GM21447 (cell line): ENCODE measurements at regions not wholly inside any gene's neighbourhood (a gene's known extent, or its start where the extent isn't known, plus 50 kb on each side); places are given as distances from the start of the nearest gene placed in this dataset.
A peak's percentile ranks its signal among the peaks of the same experiment; 100 is the strongest.
"Not testable (repeated sequence)": the region's sequence is repeated elsewhere in the genome, so short reads cannot be mapped to it uniquely, and the experiment has no call there.

Experiments
- ATAC-seq: cut with Tn5 transposase; IDR thresholded peaks from one replicate; pipeline ENCODE4 v1.9.1; 2021; ENCODE audit not compliant: unreplicated experiment

DNA sequence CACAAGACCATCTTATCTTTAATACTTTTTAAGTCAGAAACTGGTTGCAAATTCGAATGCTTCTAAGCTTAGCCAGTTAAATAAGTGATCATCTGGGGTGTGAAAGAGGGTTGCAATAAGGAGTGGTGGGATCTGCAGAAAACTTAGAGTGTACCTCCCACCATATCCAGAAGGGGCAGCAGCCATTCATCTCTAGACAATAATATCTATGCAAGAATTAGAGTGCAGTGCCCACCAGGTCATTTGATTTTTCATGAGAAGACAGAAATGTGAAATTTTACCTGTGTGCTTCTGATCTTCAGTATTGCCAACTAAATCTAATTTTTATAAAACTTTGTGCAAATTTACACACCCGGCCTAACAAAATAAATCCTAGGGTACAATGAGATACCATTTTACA lies 127.2 kb upstream of the SP4 start:
- no peak for ATAC-seq

DNA sequence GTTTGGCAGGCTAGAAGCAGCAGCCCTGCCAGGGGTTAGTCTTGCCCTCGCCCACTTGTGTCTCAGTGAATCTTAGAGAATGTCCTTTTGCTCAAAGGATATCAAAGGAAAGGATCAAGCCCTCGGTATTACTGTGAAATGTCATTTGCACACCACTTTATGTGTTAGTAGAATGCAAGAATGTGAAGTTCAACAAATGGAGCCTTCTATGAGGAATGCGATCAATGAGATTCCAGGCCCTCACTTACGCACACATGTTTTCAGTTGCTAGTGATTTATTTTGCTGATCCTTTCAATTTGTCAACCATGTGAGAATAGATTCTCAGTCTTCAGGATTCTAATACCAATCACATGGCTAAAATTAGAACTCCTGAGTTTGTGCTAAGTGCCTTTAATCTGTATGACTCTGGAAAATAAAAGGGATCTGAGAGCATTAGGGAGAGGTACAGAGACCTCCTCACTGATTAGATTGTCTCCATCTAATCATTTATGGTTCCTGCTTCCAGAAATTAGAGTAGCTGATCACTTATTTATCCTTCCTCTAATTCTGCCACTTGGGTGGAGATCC lies 123.0 kb upstream of the SP4 start:
- ATAC-seq = no peak

DNA sequence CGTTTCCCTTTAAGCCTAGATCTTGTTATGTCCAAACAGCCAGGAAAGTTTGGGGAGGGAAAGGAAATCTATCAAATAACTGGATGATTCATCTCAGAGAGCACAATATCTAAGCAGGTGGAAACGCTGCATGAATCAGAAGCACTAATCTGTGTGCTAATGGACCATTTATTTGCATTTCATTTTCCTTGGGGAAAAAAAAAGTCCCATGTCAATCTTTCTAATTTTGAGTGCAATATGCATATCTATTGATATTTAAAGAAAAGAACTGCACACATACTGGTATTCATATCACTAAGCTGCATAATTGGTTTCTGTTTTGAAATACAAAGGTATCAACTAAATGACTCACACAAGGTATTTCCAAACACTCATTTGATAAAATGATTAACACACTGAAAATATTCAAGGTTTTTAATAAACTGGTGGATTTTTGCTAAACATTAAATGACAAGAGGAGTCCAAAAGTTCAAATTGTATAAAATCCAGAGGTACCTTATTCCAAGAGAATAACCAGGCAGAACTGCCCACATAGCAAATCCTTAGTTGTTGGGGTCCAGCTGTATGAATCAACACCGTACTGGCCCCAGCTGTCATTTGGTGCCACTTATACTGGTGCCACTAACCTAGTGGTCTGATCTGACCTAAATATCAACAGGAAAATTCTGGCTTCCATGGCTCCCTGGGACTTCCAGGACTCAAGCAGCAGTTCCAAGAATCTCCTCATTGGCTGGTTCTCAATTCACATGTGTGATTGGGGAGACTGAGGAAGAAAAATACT lies 122.2 kb upstream of the SP4 start:
- no peak for ATAC-seq

DNA sequence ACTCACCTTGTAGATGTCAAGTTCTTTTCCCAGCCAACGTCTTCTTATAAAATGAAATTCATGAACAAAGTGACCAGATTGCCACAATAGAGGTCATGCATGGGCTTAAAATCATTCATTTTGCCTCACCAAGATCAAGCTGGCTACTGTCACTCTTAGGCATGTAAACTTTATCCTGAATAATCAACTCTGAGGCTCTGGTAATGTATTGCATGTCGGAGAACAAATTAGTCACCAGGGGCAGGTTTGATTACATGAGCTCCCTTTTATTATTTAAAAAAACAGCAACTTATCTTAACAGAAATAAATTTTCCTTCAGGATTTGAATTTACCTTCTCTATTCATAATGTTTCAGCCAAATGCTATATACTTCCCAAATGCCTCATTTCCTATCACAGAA lies 112.9 kb upstream of the SP4 start:
- ATAC-seq = no peak

DNA sequence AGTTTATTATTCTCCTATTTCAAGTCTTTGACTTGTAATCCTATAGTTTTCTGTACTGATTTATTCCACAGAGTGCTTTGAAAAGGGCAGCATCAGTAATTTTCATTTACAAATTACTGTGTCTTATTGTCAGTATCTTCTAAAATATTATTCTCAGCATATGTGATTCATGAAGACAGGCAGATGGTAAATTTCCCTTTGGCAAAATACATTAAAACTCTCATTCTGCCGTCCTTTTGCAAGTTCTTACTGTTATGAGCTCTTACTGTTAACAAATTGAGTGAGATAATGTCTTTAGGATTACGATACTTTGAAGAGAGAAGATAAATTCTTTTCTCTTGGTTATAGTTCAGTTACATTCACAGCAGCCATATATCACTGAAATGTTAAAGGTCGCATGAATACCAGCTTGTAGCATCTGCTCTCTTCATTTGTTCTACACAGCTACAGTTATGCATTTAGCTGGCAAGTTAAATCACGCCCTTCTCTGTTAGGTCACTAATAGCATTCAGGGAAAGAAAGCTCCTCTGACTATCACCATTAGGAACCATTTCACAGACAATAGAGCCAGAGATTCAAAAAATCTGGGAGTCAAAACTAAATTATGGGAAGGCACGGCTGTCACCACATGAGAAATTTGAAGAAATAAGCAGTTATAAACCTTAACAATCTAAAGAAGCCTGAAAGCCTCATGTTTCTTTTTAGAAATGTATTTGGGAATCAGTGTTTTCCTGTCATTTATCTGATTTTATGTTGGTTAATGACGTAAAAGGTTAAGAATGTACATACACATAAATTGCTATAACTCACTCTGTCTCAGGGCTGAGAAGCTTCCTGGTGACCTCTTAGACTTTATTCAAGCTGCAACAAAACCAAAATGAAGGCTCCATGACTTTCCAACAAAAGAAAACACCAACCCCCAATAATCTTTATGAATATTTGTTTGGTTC lies 109.6 kb upstream of the SP4 start:
- ATAC-seq = no peak

DNA sequence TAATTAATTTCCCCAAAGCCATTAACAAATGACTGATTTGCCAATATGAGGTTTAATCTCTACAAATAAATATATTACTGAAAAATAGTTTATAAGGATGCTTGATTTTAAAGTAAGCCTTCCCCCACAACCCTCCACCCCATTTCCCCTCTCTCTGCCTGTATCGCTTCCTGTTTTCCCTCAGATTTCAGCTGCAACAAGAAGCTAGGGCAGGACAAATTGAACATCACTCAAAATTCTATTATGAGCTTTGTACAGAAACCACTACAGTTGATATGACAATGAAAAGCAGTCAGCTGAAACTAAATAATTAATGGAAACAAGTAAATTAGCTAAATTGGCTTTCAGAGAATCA lies 109.0 kb upstream of the SP4 start:
- no peak for ATAC-seq

DNA sequence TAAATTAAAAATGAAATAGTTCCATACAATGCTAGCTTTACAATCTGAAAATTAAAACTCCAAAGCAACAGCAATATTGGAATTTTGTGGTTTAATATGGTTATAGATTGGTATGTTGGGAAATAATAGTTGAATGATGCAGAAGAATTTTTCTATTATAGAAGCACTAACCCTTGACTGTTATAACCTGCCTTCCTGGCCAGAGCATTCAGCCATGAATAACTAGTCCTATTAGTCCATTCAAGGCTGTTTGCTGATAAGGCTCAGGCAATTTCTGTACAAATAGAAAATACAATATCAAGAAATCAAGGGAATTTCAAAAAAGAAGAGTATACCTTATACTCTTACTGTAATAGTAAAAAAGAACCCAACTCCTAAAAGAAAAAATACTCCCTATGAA lies 101.6 kb upstream of the SP4 start:
- no peak for ATAC-seq

DNA sequence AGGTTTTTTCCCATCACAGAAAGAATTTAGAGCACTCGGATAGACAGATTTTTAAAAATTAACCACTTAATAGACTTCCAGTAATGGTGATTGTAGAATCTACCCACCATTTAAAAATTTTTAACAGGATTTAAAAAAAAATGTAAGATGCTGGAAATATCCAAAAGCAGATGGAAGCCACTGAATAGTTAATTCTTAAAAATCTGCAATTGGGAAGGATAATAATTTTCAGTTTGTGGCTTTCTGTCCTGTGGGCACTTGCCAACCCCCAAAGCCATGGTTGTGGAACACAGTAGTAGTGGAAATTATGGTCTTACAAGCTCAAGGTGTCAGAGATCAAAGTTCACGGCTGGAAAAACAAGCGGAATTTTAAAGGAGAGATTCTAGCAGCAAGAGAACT lies 101.0 kb upstream of the SP4 start:
- no peak for ATAC-seq

DNA sequence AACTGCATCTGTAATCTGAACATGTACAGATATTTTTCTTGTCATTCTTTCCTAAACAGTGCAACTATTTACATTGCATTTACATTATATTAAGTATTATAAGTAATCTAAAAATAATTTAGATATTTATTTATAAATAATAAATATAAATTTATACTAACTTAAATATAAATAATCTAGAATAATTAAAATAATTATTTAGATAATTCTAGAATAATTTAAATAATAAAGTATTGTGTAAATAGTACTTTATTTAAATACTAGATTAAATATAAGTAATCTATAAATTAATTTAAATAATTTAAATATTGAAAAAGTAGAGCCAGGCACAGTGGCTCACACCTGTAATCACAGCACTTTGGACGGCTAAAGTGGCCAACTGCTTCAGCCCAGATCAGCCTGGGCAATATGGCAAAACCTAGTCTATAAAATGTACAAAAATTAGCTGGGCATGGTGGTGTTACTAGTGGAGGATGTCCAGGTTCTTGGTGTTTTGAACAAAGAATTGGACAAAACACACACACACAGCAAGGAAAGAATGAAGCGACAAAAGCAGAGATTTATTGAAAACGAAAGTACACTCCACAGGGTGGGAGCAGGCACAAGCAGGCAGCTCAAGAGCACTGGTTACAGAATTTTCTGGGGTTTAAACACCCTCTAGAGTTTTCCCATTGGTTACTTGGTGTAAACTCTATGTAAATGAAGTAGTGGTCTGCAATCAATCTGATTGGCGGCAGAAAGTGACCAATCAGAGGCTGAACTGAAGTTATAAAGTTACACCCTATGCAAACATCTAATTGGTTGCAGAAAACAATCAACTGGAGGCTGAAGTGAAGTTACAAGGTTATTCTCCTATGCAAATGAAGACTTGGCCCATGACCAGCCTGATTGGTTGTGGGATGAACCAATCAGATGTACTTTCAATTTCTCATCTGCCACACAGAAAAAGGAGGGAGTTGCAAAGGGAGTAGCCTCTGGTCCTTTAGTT lies 100.2 kb upstream of the SP4 start:
- ATAC-seq = no peak

DNA sequence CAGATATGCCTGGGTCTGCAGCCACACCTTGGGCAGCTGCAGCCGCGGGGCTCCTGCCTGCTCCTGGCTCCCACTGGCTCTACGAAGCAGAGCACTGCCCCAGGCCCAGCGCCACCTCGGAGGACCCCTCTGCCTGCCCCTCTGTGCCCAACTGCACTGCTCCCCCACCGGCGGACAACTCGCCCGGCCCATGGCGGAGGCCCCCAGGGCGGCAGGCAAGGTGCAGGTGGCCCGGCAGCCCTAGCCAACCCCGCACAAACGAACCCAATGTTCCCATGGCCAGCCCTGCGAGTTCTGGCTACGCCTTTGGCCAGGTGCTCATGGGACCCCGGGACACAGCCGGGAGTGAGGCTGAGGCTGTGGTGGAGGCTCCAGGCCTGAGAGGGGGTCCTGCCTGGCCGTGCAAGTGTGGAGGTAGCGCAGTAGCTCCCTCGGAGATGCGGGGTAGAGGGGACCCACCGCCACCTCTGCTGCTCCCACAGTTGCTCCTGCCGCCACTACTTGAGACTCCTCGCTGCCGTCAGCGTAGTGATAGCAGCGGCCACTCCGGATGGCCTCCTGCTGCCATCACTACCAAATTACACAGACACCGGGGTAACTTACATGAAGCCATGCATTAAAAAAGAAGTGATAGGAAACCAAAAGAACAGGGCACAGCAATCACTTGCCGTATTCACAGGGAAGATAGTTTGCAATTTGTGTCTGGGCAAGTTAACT lies 97.3 kb upstream of the SP4 start:
- no peak for ATAC-seq

DNA sequence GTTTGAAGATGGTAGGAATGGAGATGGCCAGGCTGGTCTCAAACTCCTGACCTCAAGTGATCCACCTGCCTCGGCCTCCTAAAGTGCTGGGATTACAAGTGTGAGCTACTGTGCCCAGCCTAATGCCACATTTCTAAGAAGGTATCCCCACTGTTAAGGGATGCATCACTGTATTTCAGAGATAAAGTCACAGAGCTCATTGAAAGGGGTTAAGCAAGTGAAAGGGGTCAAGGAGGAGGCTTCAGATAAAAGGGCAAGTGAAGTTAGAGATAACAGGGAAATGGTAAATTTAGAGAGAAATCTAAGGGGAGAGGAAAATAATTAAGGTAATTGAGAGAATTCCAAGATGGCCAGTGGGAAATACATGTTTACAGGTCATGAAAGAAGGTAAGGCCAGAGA lies 93.0 kb upstream of the SP4 start:
- ATAC-seq = no peak

DNA sequence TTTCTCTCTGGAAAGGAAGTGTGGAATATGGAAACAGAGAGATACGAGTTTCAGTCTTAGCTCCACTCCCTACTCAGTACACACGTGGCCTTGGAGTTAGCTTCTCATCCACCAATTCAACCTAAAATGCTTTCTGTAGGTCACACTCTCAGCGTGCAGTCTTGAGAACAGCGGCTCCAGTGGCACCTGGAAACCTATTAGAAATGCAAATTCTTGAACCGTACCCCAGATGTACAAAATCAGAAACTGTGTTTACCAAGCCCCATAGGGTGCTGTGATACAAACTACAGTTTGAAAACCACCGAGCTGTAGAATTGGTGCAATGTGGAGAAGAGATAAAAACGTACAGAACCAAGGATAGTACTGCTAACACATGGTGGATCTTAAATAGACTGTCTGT lies 91.1 kb upstream of the SP4 start:
- no peak for ATAC-seq

DNA sequence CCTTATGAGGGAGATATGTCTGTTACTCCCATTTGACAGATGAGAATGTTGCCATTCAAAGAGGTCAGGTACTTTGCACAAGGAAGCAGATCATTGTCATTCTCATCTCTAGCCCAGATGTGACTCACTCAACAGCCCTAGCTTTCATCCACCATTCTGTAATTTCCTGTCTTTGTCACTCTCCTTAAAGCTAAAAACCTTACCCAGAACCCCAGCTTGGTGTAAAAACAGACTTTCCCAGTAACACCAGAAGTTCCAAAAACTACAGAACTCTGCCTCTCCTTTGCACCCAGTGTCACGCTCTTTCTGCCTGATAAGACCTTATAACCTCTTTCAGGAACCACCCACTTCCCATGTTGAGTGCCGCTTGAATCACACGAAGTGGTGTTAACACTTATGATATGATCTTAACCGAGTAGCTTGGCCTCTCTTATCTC lies 89.1 kb upstream of the SP4 start:
- no peak for ATAC-seq

DNA sequence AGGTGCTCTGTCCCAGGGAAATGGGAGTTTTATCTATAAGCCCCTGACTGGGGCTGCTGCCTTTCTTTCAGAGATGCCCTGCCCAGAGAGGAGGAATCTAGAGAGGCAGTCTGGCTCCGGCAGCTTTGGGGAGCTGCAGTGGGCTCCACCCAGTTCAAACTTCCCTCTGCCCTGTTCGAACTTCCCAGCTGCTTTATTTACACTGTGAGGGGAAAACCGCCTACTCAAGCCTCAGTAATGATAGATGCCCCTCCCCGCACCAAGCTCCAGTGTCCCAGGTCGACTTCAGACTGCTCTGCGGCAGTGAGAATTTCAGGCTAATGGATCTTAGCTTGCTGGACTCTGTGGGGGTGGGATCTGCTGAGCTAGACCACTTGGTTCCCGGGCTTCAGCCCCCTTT lies 83.0 kb upstream of the SP4 start:
- not testable (repeated sequence) for ATAC-seq

DNA sequence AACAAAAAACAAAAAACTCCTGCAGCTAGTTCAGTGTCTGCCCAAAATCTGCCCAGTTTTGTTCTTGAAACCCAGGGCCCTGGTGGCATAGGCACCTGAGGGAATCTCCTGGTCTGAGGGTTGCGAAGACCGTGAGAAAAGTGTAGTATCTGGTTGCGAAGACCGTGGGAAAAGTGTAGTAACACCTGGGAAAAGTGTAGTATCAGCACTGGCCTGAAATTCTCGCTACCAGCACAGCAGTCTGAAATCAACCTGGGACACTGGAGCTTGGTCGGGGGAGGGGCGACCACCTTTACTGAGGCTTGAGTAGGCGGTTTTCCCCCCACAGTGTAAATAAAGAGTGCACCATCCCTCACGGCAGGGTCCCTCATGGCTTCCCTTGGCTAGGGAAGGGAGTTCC lies 82.5 kb upstream of the SP4 start:
- no peak for ATAC-seq

DNA sequence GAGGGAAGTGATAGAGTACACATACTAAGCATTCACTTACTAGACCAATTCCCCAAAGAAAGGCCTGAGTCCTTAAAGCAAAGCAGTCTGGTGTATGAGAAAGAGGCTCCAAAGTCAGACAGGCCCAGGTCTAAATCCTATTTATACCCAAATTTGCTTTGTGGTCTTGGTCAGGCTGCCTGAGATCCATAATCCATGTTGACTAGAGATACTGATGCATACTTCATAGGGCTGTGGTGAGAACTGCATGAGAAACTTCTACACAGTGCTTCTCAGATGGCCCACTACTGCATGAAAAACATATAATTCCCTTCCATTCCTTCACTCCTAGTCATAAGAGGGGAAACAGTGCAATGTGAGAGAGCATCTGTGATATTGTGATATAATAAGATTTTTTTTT lies 81.6 kb upstream of the SP4 start:
- no peak for ATAC-seq

DNA sequence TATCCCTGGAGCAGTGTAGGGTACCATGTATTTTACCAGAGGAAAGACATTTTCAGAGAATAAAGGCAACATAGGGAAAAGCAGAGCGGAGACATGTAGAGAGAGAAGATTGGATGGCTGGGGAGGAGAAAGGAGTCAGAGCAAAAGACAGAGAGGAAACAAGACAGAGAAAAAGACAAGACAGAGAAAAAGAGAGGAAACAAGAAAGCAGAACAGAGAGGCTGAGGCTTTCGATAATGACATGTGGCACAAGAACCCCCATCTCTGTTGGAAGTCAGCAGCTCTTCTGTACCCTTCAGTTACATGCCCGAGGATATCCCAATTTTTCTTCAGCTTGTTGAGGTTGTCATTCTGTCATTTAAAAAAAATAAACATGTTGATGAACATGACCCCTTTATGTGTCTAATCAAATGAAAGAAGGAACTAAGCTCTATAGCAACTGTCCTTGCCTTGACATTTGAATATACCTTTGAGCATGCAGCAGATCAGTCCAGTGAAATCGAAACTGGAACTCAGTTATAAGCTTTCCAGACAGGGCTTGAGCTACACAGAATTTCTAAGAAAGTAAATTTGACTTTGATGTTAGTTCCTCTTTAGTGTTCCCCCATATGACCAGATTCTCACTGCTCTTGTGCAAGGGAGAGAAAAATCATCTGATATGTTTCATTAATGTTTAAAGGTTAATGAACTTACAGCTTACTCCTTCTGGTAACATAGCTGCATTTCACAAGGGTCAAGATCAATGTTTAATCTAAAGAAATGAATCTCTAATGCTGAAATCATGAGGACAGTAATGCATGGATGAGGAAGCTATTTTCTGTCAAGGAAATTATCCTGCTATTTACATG lies 75.1 kb upstream of the SP4 start:
- peak; percentile 82 for ATAC-seq

DNA sequence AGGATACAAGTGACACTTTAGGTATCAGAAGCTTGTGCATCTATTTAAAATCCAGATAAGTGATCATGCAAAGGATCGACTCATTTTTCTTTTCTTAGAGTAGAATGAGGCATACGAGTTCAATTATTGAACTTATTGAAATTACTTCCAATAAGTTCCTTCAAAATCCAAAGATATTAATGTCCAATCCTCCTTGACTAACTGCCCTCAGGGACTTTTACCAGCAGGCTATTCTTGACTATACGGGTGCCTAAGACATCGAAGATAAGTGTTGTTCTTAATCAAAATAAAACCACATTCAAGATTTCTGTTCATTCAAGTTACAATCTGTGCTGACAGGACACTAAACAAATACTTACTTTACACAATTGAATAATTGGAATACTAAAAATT lies 74.5 kb upstream of the SP4 start:
- no peak for ATAC-seq

DNA sequence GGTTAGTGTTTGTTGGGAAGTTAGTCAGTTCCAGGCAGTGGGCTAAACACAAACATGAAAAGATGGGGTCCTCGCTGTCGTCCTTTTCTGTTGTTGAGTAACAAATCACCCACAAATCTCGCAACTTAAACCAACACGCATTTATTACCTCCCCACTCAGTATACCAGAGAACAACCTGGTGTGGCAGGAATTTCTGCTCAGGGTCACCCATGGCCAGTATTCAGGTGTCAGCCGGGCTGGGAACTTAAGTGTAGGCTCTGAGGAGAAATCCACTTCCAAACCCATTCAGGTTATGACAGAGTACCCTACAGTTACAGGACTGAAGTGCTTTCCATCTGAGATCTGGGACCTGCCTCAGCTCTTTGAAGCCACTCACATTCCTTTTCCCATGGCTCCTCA lies 73.6 kb upstream of the SP4 start:
- no peak for ATAC-seq
